ENCODE measurements at regions not wholly inside any gene's neighbourhood (a gene's known extent, or its start where the extent isn't known, plus 50 kb on each side); places are given as distances from the start of the nearest gene placed in this dataset.
A peak's percentile ranks its signal among the peaks of the same experiment; 100 is the strongest.

DNA sequence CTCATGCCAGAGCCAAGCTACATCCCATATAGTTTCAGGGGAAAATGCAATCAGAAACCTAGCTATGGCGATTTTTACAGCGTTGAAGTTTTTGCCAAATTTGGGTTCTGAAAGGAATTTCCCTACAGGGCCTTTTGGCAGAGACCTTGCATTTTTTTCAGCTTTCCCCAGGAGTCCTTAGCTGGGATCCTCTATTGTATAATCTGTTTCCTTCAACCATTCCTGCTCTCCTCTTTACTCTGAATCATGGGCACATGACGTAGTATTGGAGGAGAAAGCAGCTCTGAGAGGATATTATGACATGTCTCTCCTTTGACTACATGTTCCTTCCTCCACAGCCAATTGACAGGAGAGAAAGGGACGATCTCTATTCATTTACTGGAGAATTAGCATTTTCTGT lies 118.5 kb upstream of the ERCC6L2 start:
- peak; percentile 72 for DNase-seq (ENCODE audit: low spot score)

- DNase-seq (ENCODE audit: low spot score) = no peak
Measured at GRCh38 chr9:95756101-95756500, 119.4 kb upstream of the ERCC6L2 start.

- no peak for DNase-seq (ENCODE audit: low spot score)
Measured at GRCh38 chr9:95755421-95755730, 120.1 kb upstream of the ERCC6L2 start.

DNA sequence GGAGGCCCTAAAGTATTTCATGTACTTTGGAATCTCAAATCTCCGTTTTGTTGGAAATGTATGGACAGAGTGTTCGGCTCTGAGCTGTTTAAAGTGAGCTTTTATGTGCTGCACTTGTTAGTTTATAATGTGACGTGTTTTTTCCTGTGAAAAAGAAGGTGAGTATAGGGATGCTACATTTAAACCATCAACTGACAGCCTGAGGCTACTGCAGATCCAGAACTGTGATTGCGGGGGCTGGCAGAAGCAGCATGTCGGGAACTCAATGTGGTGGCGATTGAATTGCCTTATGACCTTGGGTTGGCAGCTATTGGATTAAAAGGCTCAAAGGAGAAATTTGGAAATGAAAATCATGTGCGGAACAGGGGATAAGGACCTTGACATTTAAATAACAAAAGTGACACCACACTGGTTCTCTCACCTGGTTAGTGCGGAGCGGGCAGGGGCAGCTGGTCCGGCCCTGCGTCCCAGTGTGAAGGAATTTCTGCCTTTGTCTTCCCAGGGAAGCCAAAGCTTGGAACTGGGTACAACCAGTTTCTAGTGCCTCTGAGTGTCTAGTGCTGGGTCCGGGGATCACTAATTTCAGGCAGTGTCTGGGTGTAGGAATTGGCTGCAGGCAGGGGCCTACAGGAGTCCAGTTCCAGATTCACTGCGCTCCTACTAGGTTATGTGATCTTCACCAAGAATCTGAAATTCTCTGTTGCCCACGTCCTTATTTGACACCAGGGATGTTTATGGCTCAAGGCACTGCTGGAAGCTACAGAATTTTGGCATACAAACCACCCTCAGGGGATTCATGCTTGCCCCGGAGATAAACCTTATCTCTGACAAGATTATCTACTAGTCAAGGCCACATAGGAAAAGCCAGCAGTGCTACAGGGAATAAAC lies 120.7 kb upstream of the ERCC6L2 start:
- no peak for DNase-seq (ENCODE audit: low spot score)

- DNase-seq (ENCODE audit: low spot score) = no peak
Measured at GRCh38 chr9:95753762-95754465, 121.6 kb upstream of the ERCC6L2 start.

- DNase-seq (ENCODE audit: low spot score) = no peak
Measured at GRCh38 chr9:95752129-95752731, 123.3 kb upstream of the ERCC6L2 start.

DNA sequence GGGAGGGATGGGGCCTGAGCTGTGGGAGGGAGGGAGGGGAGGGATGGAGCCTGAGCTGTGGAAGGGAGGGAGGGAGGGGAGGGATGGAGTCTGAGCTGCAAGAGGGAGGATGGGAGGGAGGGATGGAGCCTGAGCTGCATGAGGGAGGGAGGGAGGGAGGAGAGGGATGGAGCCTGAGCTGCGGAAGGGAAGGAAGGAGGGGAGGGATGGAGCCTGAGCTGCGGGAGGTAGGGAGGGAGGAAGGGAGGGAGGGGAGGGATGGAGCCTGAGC lies 124.0 kb upstream of the ERCC6L2 start:
- no peak for DNase-seq (ENCODE audit: low spot score)

- DNase-seq (ENCODE audit: low spot score) = no peak
Measured at GRCh38 chr9:95750725-95751519, 124.6 kb upstream of the ERCC6L2 start.

DNA sequence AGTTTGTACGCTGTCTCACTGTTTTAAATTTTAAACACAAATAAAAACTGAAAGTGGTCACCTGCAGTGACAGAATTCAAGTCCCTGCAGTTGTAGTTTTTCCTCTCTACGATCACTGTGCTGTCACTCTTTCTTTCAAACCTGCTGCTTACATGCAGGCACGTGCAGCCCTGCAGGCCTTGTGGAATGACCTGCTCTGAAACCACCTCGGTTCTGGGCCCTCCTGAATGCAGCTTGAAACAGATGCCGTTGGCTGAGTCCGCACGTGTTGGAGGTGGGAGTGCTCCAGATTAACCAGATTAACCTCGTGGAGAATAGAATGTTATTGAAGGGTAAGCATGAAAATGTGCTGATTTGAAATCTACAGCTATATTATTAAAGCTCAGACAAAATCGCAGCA lies 126.0 kb upstream of the ERCC6L2 start:
- no peak for DNase-seq (ENCODE audit: low spot score)

GRCh38 chr9:95746408-95747180 lies 128.9 kb upstream of the ERCC6L2 start:
- no peak for DNase-seq (ENCODE audit: low spot score)

- DNase-seq (ENCODE audit: low spot score) = no peak
Measured at GRCh38 chr9:95742821-95743220, 132.7 kb upstream of the ERCC6L2 start.

- no peak for DNase-seq (ENCODE audit: low spot score)
Measured at GRCh38 chr9:95741631-95742030, 133.9 kb upstream of the ERCC6L2 start.

DNA sequence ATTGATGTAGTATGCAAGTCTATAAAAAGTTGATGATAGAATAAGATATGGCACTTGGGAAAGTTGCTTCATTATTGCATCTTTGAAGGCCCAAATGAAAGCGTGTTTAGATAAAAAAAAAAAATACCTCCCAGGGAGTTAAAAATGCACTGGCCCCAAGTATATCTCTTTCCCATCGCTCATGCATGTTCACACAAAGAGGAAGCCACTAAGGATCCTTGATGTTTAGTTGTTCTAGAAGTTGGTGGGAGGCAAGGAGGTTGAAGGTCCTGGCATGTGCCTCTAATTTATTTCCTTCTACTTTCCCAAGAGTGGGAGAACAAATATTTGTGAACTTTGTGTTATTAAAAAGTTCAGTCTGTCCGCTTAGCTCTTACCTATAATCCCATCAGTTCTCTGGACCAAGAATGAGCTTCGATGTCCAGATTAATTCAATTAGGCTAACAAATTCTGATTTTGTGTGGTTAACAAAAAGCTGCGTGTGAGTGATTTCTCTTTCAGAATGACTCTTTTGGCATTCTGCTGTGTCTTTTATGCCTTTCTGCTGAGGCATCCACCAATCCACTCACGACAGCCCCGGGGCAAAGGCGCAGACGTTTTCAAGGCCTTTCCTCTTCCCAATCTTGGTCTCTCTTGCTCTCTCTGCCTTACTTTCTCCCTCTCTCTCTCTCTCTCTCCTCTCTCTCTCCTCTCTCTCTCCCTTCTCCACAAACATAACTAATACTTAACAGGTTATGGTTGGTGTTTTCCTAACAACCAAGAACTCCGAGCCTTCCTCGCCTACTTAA lies 135.1 kb upstream of the ERCC6L2 start:
- peak; percentile 23 for DNase-seq (ENCODE audit: low spot score)

GRCh38 chr9:95738438-95738837 lies 137.1 kb upstream of the ERCC6L2 start:
- DNase-seq (ENCODE audit: low spot score) = no peak

DNA sequence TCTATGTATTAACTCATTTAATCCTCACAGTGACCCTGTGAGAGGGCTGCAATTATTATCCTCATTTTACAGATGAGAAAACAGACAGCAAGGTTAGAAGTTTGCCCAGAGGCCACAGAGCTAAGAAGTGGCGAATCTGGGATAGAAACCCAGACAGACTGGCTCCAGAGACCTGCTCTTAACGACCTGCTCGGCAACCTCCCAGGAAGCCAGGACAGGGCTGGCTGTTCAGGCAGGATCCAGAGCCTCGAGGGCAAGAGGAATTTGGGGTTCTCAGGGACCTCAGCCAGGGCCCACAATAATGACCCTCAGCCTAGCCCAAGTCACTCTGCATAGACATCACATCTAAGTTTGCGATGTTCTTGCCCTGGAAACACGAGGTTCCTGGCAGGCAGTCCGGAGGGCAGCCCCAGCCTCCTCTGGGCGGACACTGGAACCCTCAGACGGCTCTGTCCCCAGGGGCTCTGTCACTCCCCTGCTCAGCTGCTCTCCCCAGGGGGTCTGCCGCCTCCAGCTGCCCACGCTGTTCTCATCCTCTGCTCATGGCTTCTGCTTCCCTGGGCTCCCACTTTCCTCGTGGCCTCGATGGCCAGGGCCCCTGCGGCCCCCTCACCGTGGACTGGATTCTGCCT lies 138.5 kb upstream of the ERCC6L2 start:
- no peak for DNase-seq (ENCODE audit: low spot score)

DNA sequence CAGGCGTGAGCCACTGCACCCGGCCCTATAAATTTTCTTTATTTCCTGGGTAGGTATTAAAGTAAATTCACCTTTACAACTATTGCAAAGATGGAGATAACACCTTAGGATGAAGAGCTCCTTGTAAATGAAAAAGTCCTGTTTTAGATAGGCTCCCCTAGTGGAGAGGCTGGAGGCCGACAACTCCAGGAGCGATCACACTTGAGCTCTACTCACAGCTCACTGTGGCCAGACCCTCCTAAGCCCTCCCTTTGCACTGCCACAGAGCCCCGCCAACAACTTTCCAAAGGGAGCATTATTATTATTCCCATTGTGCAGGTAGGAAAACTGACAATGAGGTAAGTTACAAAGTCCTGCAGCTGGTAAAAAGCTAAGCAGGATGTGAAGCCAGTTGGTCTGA lies 139.1 kb upstream of the ERCC6L2 start:
- no peak for DNase-seq (ENCODE audit: low spot score)

DNA sequence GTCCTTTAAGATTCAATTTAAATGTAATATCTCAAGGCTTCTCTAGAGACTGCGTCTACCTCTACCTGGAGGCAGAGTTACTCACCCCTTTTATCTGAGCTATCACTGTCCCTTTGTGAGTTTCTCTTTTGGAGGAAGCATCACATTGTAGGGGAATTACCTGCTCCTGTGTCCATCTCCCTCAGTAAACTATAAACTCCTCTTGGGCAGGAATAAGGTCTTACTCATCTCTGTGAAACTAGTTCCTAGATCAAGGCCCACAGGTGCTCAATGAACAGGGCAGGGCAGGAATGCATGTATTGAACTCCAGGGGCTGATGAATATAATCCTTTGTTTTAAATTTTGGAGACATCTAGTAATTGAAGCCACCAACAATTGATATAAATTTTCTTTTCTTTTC lies 139.8 kb upstream of the ERCC6L2 start:
- no peak for DNase-seq (ENCODE audit: low spot score)

GRCh38 chr9:95733741-95734666 lies 141.5 kb upstream of the ERCC6L2 start:
- DNase-seq (ENCODE audit: low spot score) = no peak

All from AG08395 (cell line).